Vagina (tissue), 2 donors: ENCODE measurements at regions not wholly inside any gene's neighbourhood (a gene's known extent, or its start where the extent isn't known, plus 50 kb on each side); places are given as distances from the start of the nearest gene placed in this dataset.

Source experiments
- DNase-seq, 2 donors: peaks; one replicate each; pipeline ENCODE4 v3.0.0-alpha.2; 2017; ENCODE audit errors: extremely low spot score in 2 of 2
- H3K27ac ChIP-seq: fragments of 200-600 bp; sonication (generic); one replicate; pipeline ENCODE4 v1.5.1; 2019
- H3K27me3 ChIP-seq: fragments of 200-600 bp; sonication (generic); one replicate; pipeline ENCODE4 v1.5.1; 2019
- H3K36me3 ChIP-seq, 2 donors: fragments of 200-600 bp; sonication (generic); one replicate each; pipeline ENCODE4 v1.5.1; 2017 to 2019
- H3K4me1 ChIP-seq: fragments of 200-600 bp; sonication (generic); one replicate; pipeline ENCODE4 v1.5.1; 2019
- H3K4me3 ChIP-seq, 2 donors: fragments of 200-600 bp; sonication (generic); 1 replicate in 1 of 2; 2 replicates in 1 of 2; pipeline ENCODE4 v1.5.1; 2016 to 2019
- H3K9me3 ChIP-seq: fragments of 200-600 bp; sonication (generic); one replicate; pipeline ENCODE4 v1.5.1; 2019
- CTCF ChIP-seq, 3 experiments: fragments of 450-650 bp in 2 of 3; fragments of 200-600 bp in 1 of 3; sonication (generic) in 1 of 3; IDR thresholded peaks; one replicate each; pipeline ENCODE4 v1.5.1; 2017 to 2019; ENCODE audit warnings: antibody characterized with exemption in 3 of 3, mild to moderate bottlenecking in 2 of 3, moderate library complexity in 2 of 3
- POLR2A ChIP-seq, 2 donors: fragments of 450-650 bp; IDR thresholded peaks; one replicate each; pipeline ENCODE4 v1.6.1; 2017; ENCODE audit warnings: antibody characterized with exemption in 2 of 2, mild to moderate bottlenecking in 2 of 2, moderate library complexity in 2 of 2
- POLR2AphosphoS5 ChIP-seq, 2 donors: sonication (generic); formaldehyde crosslinking; IDR thresholded peaks; one replicate each; pipeline ENCODE4 v1.9.0; 2017; ENCODE audit warnings: antibody characterized with exemption in 2 of 2, mild to moderate bottlenecking in 2 of 2, low read depth in 1 of 2; ENCODE audit not compliant: insufficient read depth in 1 of 2
- intact Hi-C: fragments of 100-400 bp; cut with DNase I; formaldehyde crosslinking; loops from one replicate; pipeline ENCODE4 v1.15.1; 2023

- H3K4me3 ChIP-seq = no peak overlapping the region
- no peak for DNase-seq
- H3K9me3 ChIP-seq = no peaks in the 10 kb centered on the region
- H3K4me1 ChIP-seq = no peaks in the 10 kb centered on the region
- intact Hi-C loops = no loop called here
- TF ChIP-seq POLR2A (IDR thresholded peaks at IDR 0.05) (no peak), POLR2AphosphoS5 (IDR thresholded peaks at IDR 0.05; ENCODE audit: insufficient read depth in 1 of 2, low read depth in 1 of 2) (no peak), CTCF (IDR thresholded peaks at IDR 0.05) (no peak)
- H3K27me3 ChIP-seq = no peaks in the 10 kb centered on the region
- no peaks in the 10 kb centered on the region for H3K36me3 ChIP-seq
- H3K27ac ChIP-seq = no peak overlapping the region
Measured at GRCh38 chr20:4548552-4548951, 137.7 kb upstream of the PRNP start.

- Histone ChIP-seq H3K27me3 (no peaks in the 10 kb centered on the region), H3K9me3 (no peaks in the 10 kb centered on the region), H3K4me3 (no peak overlapping the region), H3K4me1 (no peaks in the 10 kb centered on the region), H3K27ac (no peak overlapping the region), H3K36me3 (no peaks in the 10 kb centered on the region)
- TF ChIP-seq POLR2A (IDR thresholded peaks at IDR 0.05) (no peak), CTCF (IDR thresholded peaks at IDR 0.05) (no peak), POLR2AphosphoS5 (IDR thresholded peaks at IDR 0.05; ENCODE audit: insufficient read depth in 1 of 2, low read depth in 1 of 2) (no peak)
- no peak for DNase-seq
- intact Hi-C loops = no loop called here
Measured at GRCh38 chr20:4546786-4547185, 139.5 kb upstream of the PRNP start.

- H3K27me3 ChIP-seq = no peaks in the 10 kb centered on the region
- no peaks in the 10 kb centered on the region for H3K4me1 ChIP-seq
Measured at GRCh38 chr20:4546342-4546741, 139.9 kb upstream of the PRNP start.

GRCh38 chr20:4545526-4545925 is 140.7 kb upstream of the PRNP start:
- H3K36me3 ChIP-seq = no peaks in the 10 kb centered on the region
- intact Hi-C loops = no loop called here
- no peaks in the 10 kb centered on the region for H3K9me3 ChIP-seq
- no peaks in the 10 kb centered on the region for H3K27me3 ChIP-seq
- no peak overlapping the region for H3K4me3 ChIP-seq
- TF ChIP-seq CTCF (IDR thresholded peaks at IDR 0.05) (no peak), POLR2A (IDR thresholded peaks at IDR 0.05) (no peak), POLR2AphosphoS5 (IDR thresholded peaks at IDR 0.05; ENCODE audit: insufficient read depth in 1 of 2, low read depth in 1 of 2) (no peak)
- DNase-seq = no peak
- no peaks in the 10 kb centered on the region for H3K4me1 ChIP-seq
- no peak overlapping the region for H3K27ac ChIP-seq

More at GRCh38 chr20:4546342-4546741, 139.9 kb upstream of the PRNP start:
- no peak overlapping the region for H3K27ac ChIP-seq
- H3K4me3 ChIP-seq = no peak overlapping the region
- TF ChIP-seq CTCF (IDR thresholded peaks at IDR 0.05) = no peak
- TF ChIP-seq POLR2A (IDR thresholded peaks at IDR 0.05) = no peak
- no peak for TF ChIP-seq POLR2AphosphoS5 (IDR thresholded peaks at IDR 0.05; ENCODE audit: insufficient read depth in 1 of 2, low read depth in 1 of 2)
- no peaks in the 10 kb centered on the region for H3K36me3 ChIP-seq
- no peaks in the 10 kb centered on the region for H3K9me3 ChIP-seq
- intact Hi-C loops = no loop called here
- DNase-seq = no peak

GRCh38 chr20:4544765-4545164 is 141.5 kb upstream of the PRNP start:
- H3K27ac ChIP-seq = no peak overlapping the region
- TF ChIP-seq CTCF (IDR thresholded peaks at IDR 0.05) (no peak), POLR2A (IDR thresholded peaks at IDR 0.05) (no peak), POLR2AphosphoS5 (IDR thresholded peaks at IDR 0.05; ENCODE audit: insufficient read depth in 1 of 2, low read depth in 1 of 2) (no peak)
- intact Hi-C loops = no loop called here
- no peaks in the 10 kb centered on the region for H3K9me3 ChIP-seq
- H3K36me3 ChIP-seq = no peaks in the 10 kb centered on the region
- H3K4me1 ChIP-seq = no peaks in the 10 kb centered on the region
- DNase-seq = no peak
- no peaks in the 10 kb centered on the region for H3K27me3 ChIP-seq
- H3K4me3 ChIP-seq = no peak overlapping the region
